ENCODE measurements at regions not wholly inside any gene's neighbourhood (a gene's known extent, or its start where the extent isn't known, plus 50 kb on each side); places are given as distances from the start of the nearest gene placed in this dataset.

DNA sequence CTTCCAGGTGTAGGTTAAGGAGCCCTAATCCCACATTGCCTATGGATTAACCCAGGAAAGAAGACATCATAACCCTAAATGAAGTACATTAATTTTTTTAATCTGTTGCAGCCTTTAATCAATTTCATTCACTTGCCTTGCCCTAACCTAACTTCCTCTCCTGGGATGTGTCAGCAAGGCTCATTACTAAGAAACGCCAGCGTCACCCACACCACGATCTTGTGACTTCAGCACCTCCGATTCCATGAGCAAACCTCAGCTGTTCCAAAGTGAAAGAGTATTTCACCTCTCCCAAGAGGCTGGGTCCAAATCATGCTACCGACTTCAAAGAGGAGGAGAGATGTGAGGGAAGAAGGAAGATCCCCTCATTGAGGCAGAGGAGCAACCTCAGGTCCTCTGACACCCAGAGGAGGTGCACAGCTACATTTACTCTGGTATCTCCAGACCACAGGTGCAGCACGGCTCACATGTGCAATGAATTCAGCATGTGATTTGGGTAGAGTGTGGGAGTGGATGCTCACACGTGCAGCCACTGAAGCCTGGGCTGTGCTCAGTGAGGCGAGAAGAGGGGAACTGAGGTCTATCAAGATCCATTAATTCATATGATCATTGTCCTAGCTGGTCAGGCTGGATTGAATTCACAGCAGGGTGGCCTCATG, 134.1 kb downstream of the SLC30A10 start:
- no peak for TF ChIP-seq CTCF (IDR thresholded peaks at IDR 0.05)

DNA sequence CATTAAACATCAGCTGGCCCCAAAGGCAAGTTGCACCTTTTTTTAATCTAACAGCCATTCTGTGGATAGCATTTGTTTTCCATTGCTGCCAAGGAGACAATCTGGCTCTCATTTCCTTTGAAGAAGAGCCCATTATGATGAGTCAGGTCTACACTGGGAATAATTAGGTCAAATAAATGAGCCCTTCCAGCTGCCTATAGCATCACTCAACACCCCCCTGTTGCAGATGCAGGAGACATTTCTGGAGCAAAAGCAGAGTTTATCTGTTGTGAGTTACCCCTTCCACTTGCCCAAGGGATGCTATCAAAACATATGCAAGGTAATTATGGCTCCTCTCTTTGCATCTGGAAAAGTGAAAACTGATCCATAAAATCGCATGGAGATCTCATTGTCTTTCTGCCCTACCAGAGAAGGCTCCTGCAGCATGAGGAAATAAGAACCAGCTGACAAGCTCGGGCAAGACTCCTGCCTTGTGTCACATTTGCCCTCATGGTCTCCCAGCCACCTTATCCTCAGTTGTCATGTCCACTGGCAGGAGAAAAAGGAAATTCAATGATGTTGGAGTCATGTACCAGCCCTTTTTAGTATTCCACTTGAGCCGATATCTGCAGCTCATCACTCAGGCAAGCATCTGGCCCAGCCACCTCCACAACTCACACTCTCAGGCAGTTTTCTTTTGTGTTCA, 135.9 kb downstream of the SLC30A10 start:
- no peaks in the 10 kb centered on the region for H3K36me3 ChIP-seq
- TF ChIP-seq CTCF (IDR thresholded peaks at IDR 0.05), result no peak
- no peak overlapping the region for H3K27ac ChIP-seq
- DNase-seq, result no peak
- intact Hi-C loops (cut with DNase I), result no loop called here
- no peak overlapping the region for H3K9ac ChIP-seq (ENCODE audit: low read depth in 2 of 2, low read length in 2 of 2)
- no peaks in the 10 kb centered on the region for H3K4me1 ChIP-seq
- H3K27me3 ChIP-seq, result no peaks in the 10 kb centered on the region
- H3K4me3 ChIP-seq, result no peak overlapping the region
- H3K9me3 ChIP-seq, result no peaks in the 10 kb centered on the region

More for the DNA sequence above, 134.1 kb downstream of the SLC30A10 start:
- H3K4me1 ChIP-seq, result no peaks in the 10 kb centered on the region
- intact Hi-C loops (cut with DNase I), result no loop called here
- H3K27me3 ChIP-seq, result no peaks in the 10 kb centered on the region
- H3K9ac ChIP-seq (ENCODE audit: low read depth in 2 of 2, low read length in 2 of 2), result no peak overlapping the region
- H3K36me3 ChIP-seq, result no peaks in the 10 kb centered on the region
- no peaks in the 10 kb centered on the region for H3K9me3 ChIP-seq
- no peak overlapping the region for H3K27ac ChIP-seq
- H3K4me3 ChIP-seq, result no peak overlapping the region
- DNase-seq, result no peak

DNA sequence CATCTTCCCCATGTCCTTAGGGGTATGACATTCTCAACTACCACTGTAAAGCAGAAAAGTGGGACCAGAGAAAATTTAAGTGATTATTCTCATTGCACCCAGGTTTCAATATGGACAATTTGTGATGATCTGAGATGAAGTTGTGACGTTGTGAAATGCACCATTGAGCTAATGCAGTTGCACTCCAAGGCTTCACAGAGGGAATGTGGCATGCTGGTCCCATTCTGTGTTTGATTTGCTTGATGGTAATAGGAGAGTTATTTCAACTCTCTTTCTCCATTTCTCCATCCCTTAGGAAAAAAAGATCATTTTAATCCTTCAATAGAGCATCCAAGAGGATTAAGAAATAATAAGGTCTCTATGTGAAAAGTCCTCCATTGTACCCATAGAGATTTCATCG, 136.6 kb downstream of the SLC30A10 start:
- H3K27ac ChIP-seq, result no peak overlapping the region
- H3K9me3 ChIP-seq, result no peaks in the 10 kb centered on the region
- no peak overlapping the region for H3K9ac ChIP-seq (ENCODE audit: low read depth in 2 of 2, low read length in 2 of 2)
- DNase-seq, result no peak
- no peaks in the 10 kb centered on the region for H3K36me3 ChIP-seq
- no peak for TF ChIP-seq CTCF (IDR thresholded peaks at IDR 0.05)
- no peaks in the 10 kb centered on the region for H3K4me1 ChIP-seq
- H3K4me3 ChIP-seq, result no peak overlapping the region
- no peaks in the 10 kb centered on the region for H3K27me3 ChIP-seq
- intact Hi-C loops (cut with DNase I), result no loop called here

- Histone ChIP-seq H3K4me1 (no peaks in the 10 kb centered on the region), H3K36me3 (no peaks in the 10 kb centered on the region), H3K4me3 (no peak overlapping the region), H3K9me3 (no peaks in the 10 kb centered on the region), H3K27me3 (no peaks in the 10 kb centered on the region), H3K9ac (ENCODE audit: low read depth in 2 of 2, low read length in 2 of 2) (no peak overlapping the region), H3K27ac (no peak overlapping the region)
- no peak for TF ChIP-seq CTCF (IDR thresholded peaks at IDR 0.05)
- no peak for DNase-seq
- intact Hi-C loops (cut with DNase I), result no loop called here
Measured at GRCh38 chr1:219790834-219791615, 137.3 kb downstream of the SLC30A10 start.

GRCh38 chr1:219788700-219789099, 139.7 kb downstream of the SLC30A10 start:
- no peaks in the 10 kb centered on the region for H3K9me3 ChIP-seq
- DNase-seq, result no peak
- intact Hi-C loops (cut with DNase I), result no loop called here

More at GRCh38 chr1:219788700-219789099, 139.7 kb downstream of the SLC30A10 start:
- TF ChIP-seq CTCF (IDR thresholded peaks at IDR 0.05), result no peak
- Histone ChIP-seq H3K9ac (ENCODE audit: low read depth in 2 of 2, low read length in 2 of 2) (no peak overlapping the region), H3K27me3 (no peaks in the 10 kb centered on the region), H3K27ac (no peak overlapping the region), H3K4me1 (no peaks in the 10 kb centered on the region), H3K4me3 (no peak overlapping the region), H3K36me3 (no peaks in the 10 kb centered on the region)

Data from colonic mucosa (tissue), 4 donors.